Natural killer cell (primary cell): ENCODE measurements at regions not wholly inside any gene's neighbourhood (a gene's known extent, or its start where the extent isn't known, plus 50 kb on each side); places are given as distances from the start of the nearest gene placed in this dataset.

ENCODE experiments used
- ATAC-seq, 3 donors: fragments of 150-1000 bp in 2 of 3; fragments of 200-7000 bp in 1 of 3; cut with Tn5 transposase; 1 replicate in 1 of 3; 2 replicates in 2 of 3; pipeline ENCODE4 v1.10.0; 2021; ENCODE audit warnings: mild to moderate bottlenecking in 2 of 3, moderate library complexity in 2 of 3
- DNase-seq, 2 donors: peaks; one replicate each; pipeline versions ENCODE4 v3.0.0 to v3.0.0-alpha.2; 2013 to 2021; ENCODE audit warnings: mixed read lengths in 1 of 2
- H3K27ac ChIP-seq: one replicate; pipeline ENCODE4 v1.5.1; 2013; ENCODE audit warnings: mild to moderate bottlenecking, low read length
- H3K27me3 ChIP-seq: one replicate; pipeline ENCODE4 v1.6.1; 2013; ENCODE audit warnings: low read length; ENCODE audit not compliant: control insufficient read depth, insufficient read depth
- H3K36me3 ChIP-seq: one replicate; pipeline ENCODE4 v1.6.1; 2013; ENCODE audit warnings: low read length; ENCODE audit not compliant: control insufficient read depth, insufficient read depth
- H3K4me1 ChIP-seq: one replicate; pipeline ENCODE4 v1.6.1; 2013; ENCODE audit warnings: low read length; ENCODE audit not compliant: control insufficient read depth, insufficient read depth
- H3K4me3 ChIP-seq: one replicate; pipeline ENCODE4 v1.5.1; 2013; ENCODE audit warnings: low read length
- H3K9me3 ChIP-seq: one replicate; pipeline ENCODE4 v1.6.1; 2013; ENCODE audit warnings: low read length; ENCODE audit not compliant: control insufficient read depth, insufficient read depth
- H3K27ac Mint-ChIP-seq, 2 donors: one replicate each; pipeline ENCODE4 v1.8.0; 2022; ENCODE audit warnings: mild to moderate bottlenecking in 2 of 2, mixed read lengths in 2 of 2, moderate library complexity in 1 of 2
- H3K27me3 Mint-ChIP-seq, 2 donors: one replicate each; pipeline ENCODE4 v1.8.0; 2022; ENCODE audit warnings: low read depth in 2 of 2, mixed read lengths in 2 of 2
- H3K36me3 Mint-ChIP-seq: one replicate; pipeline ENCODE4 v1.8.0; 2022; ENCODE audit warnings: mixed read lengths
- H3K4me1 Mint-ChIP-seq, 2 donors: one replicate each; pipeline ENCODE4 v1.8.0; 2022; ENCODE audit warnings: mixed read lengths in 2 of 2
- H3K4me3 Mint-ChIP-seq: one replicate; pipeline ENCODE4 v1.8.0; 2022; ENCODE audit warnings: mild to moderate bottlenecking, moderate library complexity, mixed read lengths
- H3K9me3 Mint-ChIP-seq, 2 donors: one replicate each; pipeline ENCODE4 v1.8.0; 2022; ENCODE audit warnings: mixed read lengths in 2 of 2
- CTCF ChIP-seq: fragments of 200-600 bp; IDR thresholded peaks from one replicate; pipeline ENCODE4 v1.8.0; 2022; ENCODE audit warnings: antibody characterized with exemption
- WGBS: methylation state at CpG from one replicate; pipeline ENCODE4 v1.1.7; 2013; ENCODE audit warnings: missing lambda C conversion rate; ENCODE audit not compliant: insufficient coverage; 5-methylcytosine and 5-hydroxymethylcytosine counted together
- intact Hi-C: fragments of 100-400 bp; cut with micrococcal nuclease; formaldehyde crosslinking; loops from one replicate; pipeline ENCODE4 v1.14.2; 2022

GRCh38 chr13:97133955-97134354 is 88.2 kb upstream of the MBNL2 start:
- no peak overlapping the region for H3K4me3 ChIP-seq
- ATAC-seq: no peak
- no peaks in the 10 kb centered on the region for H3K27me3 ChIP-seq
- no peaks in the 10 kb centered on the region for H3K36me3 ChIP-seq
- Mint-ChIP-seq H3K27ac (no peak overlapping the region), H3K36me3 (no peaks in the 10 kb centered on the region), H3K4me3 (no peak overlapping the region), H3K9me3 (no peaks in the 10 kb centered on the region), H3K27me3 (peaks cover 16 to 27% of the 10 kb centered on the region in 2 donors), H3K4me1 (no peaks in the 10 kb centered on the region)
- intact Hi-C loops: no loop called here
- no peak for TF ChIP-seq CTCF
- WGBS: 94% methylated on average over 3 of the region's 3 CpGs
- no peak for DNase-seq
- H3K27ac ChIP-seq: no peak overlapping the region
- H3K9me3 ChIP-seq: no peaks in the 10 kb centered on the region
- no peaks in the 10 kb centered on the region for H3K4me1 ChIP-seq

DNA sequence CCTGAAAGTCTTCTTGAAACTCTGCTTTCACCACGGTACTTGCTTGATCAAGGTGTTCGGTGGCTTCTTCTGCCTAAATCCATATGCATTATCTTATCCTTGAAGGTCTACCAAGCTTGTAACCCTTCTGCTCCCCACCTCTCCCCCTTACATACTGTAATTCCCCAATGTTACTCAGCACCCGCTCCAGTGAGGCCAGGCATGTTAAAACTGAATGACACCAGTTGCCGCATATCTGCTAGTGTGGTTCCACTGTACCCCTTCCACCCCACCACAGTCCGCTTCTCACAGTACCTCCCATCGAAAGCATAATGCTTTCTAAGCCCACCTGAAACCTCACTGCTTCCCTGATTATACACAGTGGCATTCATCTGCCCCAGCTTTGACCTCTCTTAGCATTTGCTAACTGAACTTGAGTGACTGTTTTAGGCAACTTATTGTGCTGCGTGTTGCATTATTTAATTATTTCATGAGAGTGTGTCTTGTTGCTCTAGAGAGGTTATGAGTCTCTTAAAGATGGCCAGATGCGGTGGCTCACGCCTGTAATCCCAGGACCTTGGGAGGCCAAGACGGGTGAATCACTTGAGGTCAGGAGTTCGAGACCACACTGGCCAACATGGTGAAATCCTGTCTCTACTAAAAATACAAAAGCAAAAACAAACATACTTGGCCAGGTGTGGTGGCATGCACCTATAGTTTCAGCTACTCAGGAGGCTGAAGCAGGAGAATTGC is 87.6 kb upstream of the MBNL2 start:
- intact Hi-C loops: no loop called here
- Mint-ChIP-seq H3K36me3 (no peaks in the 10 kb centered on the region), H3K4me3 (no peak overlapping the region)

DNA sequence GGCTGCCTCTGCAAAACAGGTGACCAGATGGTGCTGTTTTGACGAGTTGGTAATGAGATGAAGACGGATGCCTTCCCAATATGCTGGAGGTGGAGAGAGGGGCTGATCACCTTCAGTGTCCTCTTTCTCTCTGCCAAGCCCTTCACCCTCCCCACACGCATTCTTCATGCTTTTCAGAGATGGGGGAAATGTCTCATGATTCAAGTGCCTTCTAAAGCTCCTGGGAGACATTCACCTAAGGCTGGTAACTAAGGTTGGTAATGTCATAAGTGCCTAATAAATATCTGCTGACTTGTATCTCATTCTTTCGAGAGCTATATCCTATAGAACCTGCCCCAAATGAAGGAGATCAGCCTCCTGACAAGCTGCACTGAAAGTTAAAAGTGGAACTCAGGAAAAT is 86.2 kb upstream of the MBNL2 start:
- no peaks in the 10 kb centered on the region for H3K4me1 Mint-ChIP-seq
- 88% methylated on average over 3 of the region's 4 CpGs for WGBS
- TF ChIP-seq CTCF: no peak
- H3K36me3 Mint-ChIP-seq: no peaks in the 10 kb centered on the region
- no peak overlapping the region for H3K4me3 Mint-ChIP-seq
- Histone ChIP-seq H3K4me1 (no peaks in the 10 kb centered on the region), H3K27me3 (no peaks in the 10 kb centered on the region), H3K4me3 (no peak overlapping the region), H3K36me3 (no peaks in the 10 kb centered on the region), H3K9me3 (no peaks in the 10 kb centered on the region), H3K27ac (no peak overlapping the region)
- H3K27ac Mint-ChIP-seq: no peak overlapping the region
- no peaks in the 10 kb centered on the region for H3K9me3 Mint-ChIP-seq
- peaks cover 21 to 40% of the 10 kb centered on the region in 2 donors for H3K27me3 Mint-ChIP-seq
- intact Hi-C loops: no loop called here
- no peak for ATAC-seq
- no peak for DNase-seq

More for the DNA sequence above, 87.6 kb upstream of the MBNL2 start:
- Histone ChIP-seq H3K27me3 (no peaks in the 10 kb centered on the region), H3K4me1 (no peaks in the 10 kb centered on the region), H3K36me3 (no peaks in the 10 kb centered on the region), H3K9me3 (no peaks in the 10 kb centered on the region), H3K27ac (no peak overlapping the region), H3K4me3 (no peak overlapping the region)
- Mint-ChIP-seq H3K4me1 (no peaks in the 10 kb centered on the region), H3K27ac (no peak overlapping the region), H3K27me3 (peaks cover 16 to 27% of the 10 kb centered on the region in 2 donors), H3K9me3 (no peaks in the 10 kb centered on the region)
- DNase-seq (no peak), ATAC-seq (no peak)
- no peak for TF ChIP-seq CTCF
- 94% methylated on average over 11 of the region's 11 CpGs for WGBS

DNA sequence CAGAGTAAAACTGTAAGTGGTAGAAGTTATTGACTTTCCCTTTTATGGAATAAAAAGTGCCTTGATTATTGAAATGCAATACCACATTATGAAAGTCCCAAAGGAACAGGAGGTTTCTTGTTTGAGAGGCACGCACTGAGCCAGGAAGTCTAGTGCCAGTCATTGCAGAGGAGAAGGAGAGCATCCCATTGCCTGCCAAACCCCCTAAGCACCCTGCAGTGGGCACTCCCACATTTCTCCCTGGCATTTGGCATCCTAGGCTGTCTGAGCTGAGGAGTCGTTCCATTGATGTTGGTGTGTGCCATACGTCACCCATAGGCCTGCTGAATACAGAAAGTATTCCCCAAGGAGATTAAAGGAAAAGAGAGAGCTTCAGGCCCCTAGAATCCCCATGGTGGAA is 85.7 kb upstream of the MBNL2 start:
- H3K27me3 Mint-ChIP-seq: peaks cover 18 to 40% of the 10 kb centered on the region in 2 donors

More for the DNA sequence above, 85.7 kb upstream of the MBNL2 start:
- H3K27me3 ChIP-seq: no peaks in the 10 kb centered on the region
- TF ChIP-seq CTCF: no peak
- no peaks in the 10 kb centered on the region for H3K9me3 ChIP-seq
- H3K4me3 ChIP-seq: no peak overlapping the region
- DNase-seq (no peak), ATAC-seq (no peak)
- H3K9me3 Mint-ChIP-seq: no peaks in the 10 kb centered on the region
- H3K36me3 ChIP-seq: no peaks in the 10 kb centered on the region
- no peak overlapping the region for H3K4me3 Mint-ChIP-seq
- H3K27ac Mint-ChIP-seq: no peak overlapping the region
- no peaks in the 10 kb centered on the region for H3K4me1 ChIP-seq
- H3K36me3 Mint-ChIP-seq: no peaks in the 10 kb centered on the region
- intact Hi-C loops: no loop called here
- no peaks in the 10 kb centered on the region for H3K4me1 Mint-ChIP-seq
- no peak overlapping the region for H3K27ac ChIP-seq
- 98% methylated on average over 3 of the region's 3 CpGs for WGBS
